ENCODE measurements at regions not wholly inside any gene's neighbourhood (a gene's known extent, or its start where the extent isn't known, plus 50 kb on each side); places are given as distances from the start of the nearest gene placed in this dataset.

GRCh38 chr11:121696177-121696871 is 243.6 kb upstream of the SORL1-AS1 start:
- TF ChIP-seq CTCF (IDR thresholded peaks at IDR 0.05) = no peak
- no peak for TF ChIP-seq POLR2A (IDR thresholded peaks at IDR 0.05)

Measured in lower leg skin (tissue), 3 donors.